HFFc6 (cell line): ENCODE measurements at regions not wholly inside any gene's neighbourhood (a gene's known extent, or its start where the extent isn't known, plus 50 kb on each side); places are given as distances from the start of the nearest gene placed in this dataset.
"Not testable (repeated sequence)": the region's sequence is repeated elsewhere in the genome, so short reads cannot be mapped to it uniquely, and the experiment has no call there.

Source experiments
- DNase-seq: peaks from one replicate; pipeline ENCODE4 v3.0.0-alpha.2; 2018
- H3K27ac Mint-ChIP-seq: 2 replicates; pipeline ENCODE4 v1.8.0; 2020; ENCODE audit warnings: mild to moderate bottlenecking, mixed read lengths
- H3K27me3 Mint-ChIP-seq: 2 replicates; pipeline ENCODE4 v1.8.0; 2021; ENCODE audit warnings: mild to moderate bottlenecking, moderate library complexity, mixed read lengths; ENCODE audit not compliant: insufficient read depth
- H3K36me3 Mint-ChIP-seq: 2 replicates; pipeline ENCODE4 v1.8.0; 2021; ENCODE audit warnings: low read depth, mixed read lengths
- H3K4me1 Mint-ChIP-seq: 2 replicates; pipeline ENCODE4 v1.8.0; 2020; ENCODE audit warnings: low read depth, mixed read lengths
- H3K4me3 Mint-ChIP-seq: 2 replicates; pipeline ENCODE4 v1.8.0; 2020; ENCODE audit warnings: mild to moderate bottlenecking, moderate library complexity, mixed read lengths
- H3K9me3 Mint-ChIP-seq: 2 replicates; pipeline ENCODE4 v1.8.0; 2020; ENCODE audit warnings: mild to moderate bottlenecking, mixed read lengths
- CTCF ChIP-seq: fragments of 200-600 bp; sonication (generic); IDR thresholded peaks from 2 replicates; pipeline ENCODE4 v1.5.0; 2021; ENCODE audit warnings: antibody characterized with exemption, mild to moderate bottlenecking

GRCh38 chr2:106332054-106332453 lies 136.2 kb downstream of the RGPD3 start:
- Mint-ChIP-seq H3K27ac (no peak overlapping the region), H3K4me3 (no peak overlapping the region), H3K9me3 (peaks cover 6% of the 10 kb centered on the region; the same call in 1 of the 2 replicates), H3K36me3 (no peaks in the 10 kb centered on the region), H3K4me1 (no peaks in the 10 kb centered on the region), H3K27me3 (no peaks in the 10 kb centered on the region; the same call in 1 of the 2 replicates)
- no peak for DNase-seq
- no peak for TF ChIP-seq CTCF

- not testable (repeated sequence) for H3K36me3 Mint-ChIP-seq, DNase-seq, H3K4me1 Mint-ChIP-seq, H3K27ac Mint-ChIP-seq, H3K27me3 Mint-ChIP-seq, H3K9me3 Mint-ChIP-seq, H3K4me3 Mint-ChIP-seq
Measured at GRCh38 chr2:106330384-106331261, 136.5 kb upstream of the UXS1 start.

GRCh38 chr2:106323337-106324013 lies 129.4 kb upstream of the UXS1 start:
- no peak for TF ChIP-seq CTCF
- Mint-ChIP-seq H3K36me3 (no peaks in the 10 kb centered on the region), H3K27ac (no peak overlapping the region), H3K4me1 (no peaks in the 10 kb centered on the region), H3K27me3 (no peaks in the 10 kb centered on the region), H3K9me3 (peaks cover 15% of the 10 kb centered on the region; the same call in 1 of the 2 replicates), H3K4me3 (no peak overlapping the region)
- no peak for DNase-seq

- no peak overlapping the region for H3K27ac Mint-ChIP-seq
- H3K9me3 Mint-ChIP-seq = peaks cover 15% of the 10 kb centered on the region; the same call in 1 of the 2 replicates
- H3K27me3 Mint-ChIP-seq = no peaks in the 10 kb centered on the region
- H3K36me3 Mint-ChIP-seq = no peaks in the 10 kb centered on the region
- no peak for TF ChIP-seq CTCF
- no peak overlapping the region for H3K4me3 Mint-ChIP-seq
- no peak for DNase-seq
- no peaks in the 10 kb centered on the region for H3K4me1 Mint-ChIP-seq
Measured at GRCh38 chr2:106322281-106322680, 128.2 kb upstream of the UXS1 start.

GRCh38 chr2:106320439-106320838 lies 126.3 kb upstream of the UXS1 start:
- H3K4me1 Mint-ChIP-seq, H3K27me3 Mint-ChIP-seq, H3K27ac Mint-ChIP-seq, DNase-seq, H3K36me3 Mint-ChIP-seq, H3K4me3 Mint-ChIP-seq: not testable (repeated sequence)
- H3K9me3 Mint-ChIP-seq = peaks cover 15% of the 10 kb centered on the region; the same call in 1 of the 2 replicates

- no peak overlapping the region for H3K27ac Mint-ChIP-seq
- no peaks in the 10 kb centered on the region for H3K36me3 Mint-ChIP-seq
- H3K9me3 Mint-ChIP-seq = peaks cover 15% of the 10 kb centered on the region; the same call in 1 of the 2 replicates
- no peak overlapping the region for H3K4me3 Mint-ChIP-seq
- no peak for DNase-seq
- no peak for TF ChIP-seq CTCF
- H3K27me3 Mint-ChIP-seq = no peaks in the 10 kb centered on the region
- H3K4me1 Mint-ChIP-seq = no peaks in the 10 kb centered on the region
Measured at GRCh38 chr2:106316915-106317314, 122.8 kb upstream of the UXS1 start.
